ENCODE measurements at regions not wholly inside any gene's neighbourhood (a gene's known extent, or its start where the extent isn't known, plus 50 kb on each side); places are given as distances from the start of the nearest gene placed in this dataset.

DNA sequence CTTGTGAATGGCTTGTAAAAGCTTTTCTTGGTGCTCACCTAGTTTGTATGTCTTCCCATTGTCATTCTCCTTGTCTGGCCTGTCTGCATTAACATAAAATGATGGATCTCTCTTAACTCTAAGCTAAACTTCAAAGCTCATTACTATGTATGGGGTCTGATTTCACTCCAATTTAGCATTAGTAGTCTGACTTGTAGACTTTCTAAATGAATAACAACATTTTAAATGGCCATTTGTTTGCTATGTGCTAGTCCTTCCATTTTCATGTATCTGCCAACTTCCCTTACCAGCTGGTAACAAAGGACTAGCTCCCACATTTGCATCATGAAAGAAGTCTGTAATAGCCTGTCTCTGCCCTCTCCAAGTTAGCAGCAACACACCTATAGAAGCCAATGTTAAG, 324.2 kb upstream of the RGPD4 start:
- TF ChIP-seq POLR2AphosphoS5 (IDR thresholded peaks at IDR 0.05; ENCODE audit: low read depth, low read length) (no peak), SIN3A (IDR thresholded peaks at IDR 0.05; ENCODE audit: borderline replicate concordance, insufficient read depth, low read length) (no peak), TAF1 (IDR thresholded peaks at IDR 0.05; ENCODE audit: borderline replicate concordance, insufficient read depth, low read length) (no peak), FOXP2 (optimal IDR thresholded peaks at IDR 0.05; ENCODE audit: borderline replicate concordance, extremely low read depth, extremely low read length, insufficient read depth) (no peak)
- TF ChIP-seq, protein P1, sequence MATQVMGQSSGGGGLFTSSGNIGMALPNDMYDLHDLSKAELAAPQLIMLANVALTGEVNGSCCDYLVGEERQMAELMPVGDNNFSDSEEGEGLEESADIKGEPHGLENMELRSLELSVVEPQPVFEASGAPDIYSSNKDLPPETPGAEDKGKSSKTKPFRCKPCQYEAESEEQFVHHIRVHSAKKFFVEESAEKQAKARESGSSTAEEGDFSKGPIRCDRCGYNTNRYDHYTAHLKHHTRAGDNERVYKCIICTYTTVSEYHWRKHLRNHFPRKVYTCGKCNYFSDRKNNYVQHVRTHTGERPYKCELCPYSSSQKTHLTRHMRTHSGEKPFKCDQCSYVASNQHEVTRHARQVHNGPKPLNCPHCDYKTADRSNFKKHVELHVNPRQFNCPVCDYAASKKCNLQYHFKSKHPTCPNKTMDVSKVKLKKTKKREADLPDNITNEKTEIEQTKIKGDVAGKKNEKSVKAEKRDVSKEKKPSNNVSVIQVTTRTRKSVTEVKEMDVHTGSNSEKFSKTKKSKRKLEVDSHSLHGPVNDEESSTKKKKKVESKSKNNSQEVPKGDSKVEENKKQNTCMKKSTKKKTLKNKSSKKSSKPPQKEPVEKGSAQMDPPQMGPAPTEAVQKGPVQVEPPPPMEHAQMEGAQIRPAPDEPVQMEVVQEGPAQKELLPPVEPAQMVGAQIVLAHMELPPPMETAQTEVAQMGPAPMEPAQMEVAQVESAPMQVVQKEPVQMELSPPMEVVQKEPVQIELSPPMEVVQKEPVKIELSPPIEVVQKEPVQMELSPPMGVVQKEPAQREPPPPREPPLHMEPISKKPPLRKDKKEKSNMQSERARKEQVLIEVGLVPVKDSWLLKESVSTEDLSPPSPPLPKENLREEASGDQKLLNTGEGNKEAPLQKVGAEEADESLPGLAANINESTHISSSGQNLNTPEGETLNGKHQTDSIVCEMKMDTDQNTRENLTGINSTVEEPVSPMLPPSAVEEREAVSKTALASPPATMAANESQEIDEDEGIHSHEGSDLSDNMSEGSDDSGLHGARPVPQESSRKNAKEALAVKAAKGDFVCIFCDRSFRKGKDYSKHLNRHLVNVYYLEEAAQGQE (IDR thresholded peaks at IDR 0.05; ENCODE audit: insufficient read depth in 1 of 2, low read depth in 2 of 2, low read length in 2 of 2): no peak

GRCh38 chr2:107511970-107512789, 314.5 kb upstream of the RGPD4 start:
- TF ChIP-seq FOXP2 (optimal IDR thresholded peaks at IDR 0.05; ENCODE audit: borderline replicate concordance, extremely low read depth, extremely low read length, insufficient read depth): no peak
- no peak for TF ChIP-seq SIN3A (IDR thresholded peaks at IDR 0.05; ENCODE audit: borderline replicate concordance, insufficient read depth, low read length)
- TF ChIP-seq TAF1 (IDR thresholded peaks at IDR 0.05; ENCODE audit: borderline replicate concordance, insufficient read depth, low read length): no peak
- TF ChIP-seq POLR2AphosphoS5 (IDR thresholded peaks at IDR 0.05; ENCODE audit: low read depth, low read length): no peak
- TF ChIP-seq, protein P1 (IDR thresholded peaks at IDR 0.05; ENCODE audit: insufficient read depth in 1 of 2, low read depth in 2 of 2, low read length in 2 of 2): no peak

- TF ChIP-seq, protein P1 (IDR thresholded peaks at IDR 0.05; ENCODE audit: insufficient read depth in 1 of 2, low read depth in 2 of 2, low read length in 2 of 2): no peak
- TF ChIP-seq TAF1 (IDR thresholded peaks at IDR 0.05; ENCODE audit: borderline replicate concordance, insufficient read depth, low read length) (no peak), POLR2AphosphoS5 (IDR thresholded peaks at IDR 0.05; ENCODE audit: low read depth, low read length) (no peak), FOXP2 (optimal IDR thresholded peaks at IDR 0.05; ENCODE audit: borderline replicate concordance, extremely low read depth, extremely low read length, insufficient read depth) (no peak), SIN3A (IDR thresholded peaks at IDR 0.05; ENCODE audit: borderline replicate concordance, insufficient read depth, low read length) (no peak)
Measured at GRCh38 chr2:107525406-107525805, 301.3 kb upstream of the RGPD4 start.

GRCh38 chr2:107529146-107529545, 297.5 kb upstream of the RGPD4 start:
- no peak for TF ChIP-seq FOXP2 (optimal IDR thresholded peaks at IDR 0.05; ENCODE audit: borderline replicate concordance, extremely low read depth, extremely low read length, insufficient read depth)
- no peak for TF ChIP-seq TAF1 (IDR thresholded peaks at IDR 0.05; ENCODE audit: borderline replicate concordance, insufficient read depth, low read length)
- no peak for TF ChIP-seq SIN3A (IDR thresholded peaks at IDR 0.05; ENCODE audit: borderline replicate concordance, insufficient read depth, low read length)
- TF ChIP-seq, protein P1 (IDR thresholded peaks at IDR 0.05; ENCODE audit: insufficient read depth in 1 of 2, low read depth in 2 of 2, low read length in 2 of 2): no peak
- TF ChIP-seq POLR2AphosphoS5 (IDR thresholded peaks at IDR 0.05; ENCODE audit: low read depth, low read length): no peak
